WTC11 (cell line): ENCODE measurements at regions not wholly inside any gene's neighbourhood (a gene's known extent, or its start where the extent isn't known, plus 50 kb on each side); places are given as distances from the start of the nearest gene placed in this dataset.

Experiments used
- ATAC-seq: fragments of 200-7000 bp; cut with Tn5 transposase; 2 replicates; pipeline ENCODE4 v1.10.0; 2021; ENCODE audit warnings: mild to moderate bottlenecking, moderate library complexity
- CTCF ChIA-PET: fragments of 300-600 bp; sonication (Branson Sonifier 250); formaldehyde crosslinking; loops from one replicate; lab custom pipeline; 2021; ENCODE audit warnings: antibody characterized with exemption; lab: Charles Lee
- POLR2A ChIA-PET: fragments of 350-600 bp; sonication (Branson Sonifier 250); formaldehyde crosslinking; loops from one replicate; lab custom pipeline; 2021; ENCODE audit warnings: antibody characterized with exemption; lab: Charles Lee
- DNase-seq: peaks from one replicate; pipeline ENCODE4 v3.0.0; 2021; ENCODE audit warnings: low spot score
- H3K27ac Mint-ChIP-seq: 2 replicates; pipeline ENCODE4 v1.8.0; 2021; ENCODE audit warnings: mixed read lengths
- H3K27me3 Mint-ChIP-seq: 2 replicates; pipeline ENCODE4 v1.8.0; 2021; ENCODE audit warnings: low read depth, mild to moderate bottlenecking, moderate library complexity, mixed read lengths
- H3K36me3 Mint-ChIP-seq: 2 replicates; pipeline ENCODE4 v1.8.0; 2021; ENCODE audit warnings: mixed read lengths
- H3K4me1 Mint-ChIP-seq: 2 replicates; pipeline ENCODE4 v1.8.0; 2022; ENCODE audit warnings: mixed read lengths
- H3K4me3 Mint-ChIP-seq: 2 replicates; pipeline ENCODE4 v1.8.0; 2021; ENCODE audit warnings: mild to moderate bottlenecking, moderate library complexity, mixed read lengths
- H3K9me3 Mint-ChIP-seq: 2 replicates; pipeline ENCODE4 v1.8.0; 2021; ENCODE audit warnings: mixed read lengths
- ETV6 ChIP-seq: sonication (generic); formaldehyde crosslinking; IDR thresholded peaks from 2 replicates; pipeline ENCODE4 v1.8.1; 2022; ENCODE audit warnings: mild to moderate bottlenecking, missing genetic modification reagents
- FOXK1 ChIP-seq: sonication (generic); formaldehyde crosslinking; IDR thresholded peaks from 2 replicates; pipeline ENCODE4 v1.8.0; 2022; ENCODE audit warnings: mild to moderate bottlenecking, moderate library complexity, missing genetic modification reagents
- HMGA2 ChIP-seq: fragments of 250-450 bp; sonication (Bioruptor Pico); IDR thresholded peaks from 2 replicates; pipeline ENCODE4 v1.4.0; 2021; ENCODE audit warnings: mild to moderate bottlenecking, moderate library complexity
- KAT7 ChIP-seq: sonication (generic); formaldehyde crosslinking; IDR thresholded peaks from 2 replicates; pipeline ENCODE4 v1.8.1; 2023; ENCODE audit warnings: missing genetic modification reagents, mild to moderate bottlenecking, borderline replicate concordance
- MAX ChIP-seq: sonication (generic); formaldehyde crosslinking; IDR thresholded peaks from 2 replicates; pipeline ENCODE4 v1.8.0; 2022; ENCODE audit warnings: mild to moderate bottlenecking, missing genetic modification reagents
- TEAD1 ChIP-seq: sonication (generic); formaldehyde crosslinking; IDR thresholded peaks from 2 replicates; pipeline ENCODE4 v1.8.0; 2022; ENCODE audit warnings: mild to moderate bottlenecking, missing genetic modification reagents
- USF2 ChIP-seq: sonication (generic); formaldehyde crosslinking; IDR thresholded peaks from 2 replicates; pipeline ENCODE4 v1.8.1; 2023; ENCODE audit warnings: mild to moderate bottlenecking, missing genetic modification reagents, moderate library complexity
- ZBTB21 ChIP-seq: sonication (generic); formaldehyde crosslinking; IDR thresholded peaks from 2 replicates; pipeline ENCODE4 v1.8.1; 2023; ENCODE audit warnings: mild to moderate bottlenecking, missing genetic modification reagents, borderline replicate concordance
- ZMAT4 ChIP-seq: fragments of 250-450 bp; sonication (Bioruptor Pico); IDR thresholded peaks from 2 replicates; pipeline ENCODE4 v1.9.0; 2021; ENCODE audit warnings: mild to moderate bottlenecking
- ZNF121 ChIP-seq: sonication (generic); formaldehyde crosslinking; IDR thresholded peaks from 2 replicates; pipeline ENCODE4 v1.8.0; 2023; ENCODE audit warnings: missing genetic modification reagents
- ZNF423 ChIP-seq: fragments of 250-450 bp; sonication (Bioruptor Pico); IDR thresholded peaks from 2 replicates; pipeline ENCODE4 v2.1.2; 2022; ENCODE audit warnings: mild to moderate bottlenecking, moderate library complexity
- ZSCAN18 ChIP-seq: fragments of 250-450 bp; sonication (Bioruptor Pico); IDR thresholded peaks from 2 replicates; pipeline ENCODE4 v2.1.2; 2022; ENCODE audit warnings: mild to moderate bottlenecking, moderate library complexity
- TF ChIP-seq, protein P1 (sequence below): sonication (generic); formaldehyde crosslinking; IDR thresholded peaks from 2 replicates; pipeline ENCODE4 v1.8.0; 2022; ENCODE audit warnings: missing genetic modification reagents
- TF ChIP-seq, protein P2 (sequence below): fragments of 200-600 bp; IDR thresholded peaks from 2 replicates; pipeline ENCODE4 v1.8.0; 2022; ENCODE audit warnings: antibody characterized with exemption
- TF ChIP-seq, protein P3 (sequence below): sonication (generic); formaldehyde crosslinking; IDR thresholded peaks from 2 replicates; pipeline ENCODE4 v1.8.1; 2023; ENCODE audit warnings: mild to moderate bottlenecking, missing genetic modification reagents
- TF ChIP-seq, protein P4 (sequence below): sonication (generic); formaldehyde crosslinking; IDR thresholded peaks from 2 replicates; pipeline ENCODE4 v1.8.0; 2023; ENCODE audit warnings: missing genetic modification reagents, mild to moderate bottlenecking, borderline replicate concordance
- TF ChIP-seq, protein P5 (sequence below): fragments of 250-450 bp; sonication (Bioruptor Pico); IDR thresholded peaks from 2 replicates; pipeline ENCODE4 v1.9.0; 2021; ENCODE audit warnings: moderate library complexity, mild to moderate bottlenecking, inconsistent platforms, borderline replicate concordance

DNA sequence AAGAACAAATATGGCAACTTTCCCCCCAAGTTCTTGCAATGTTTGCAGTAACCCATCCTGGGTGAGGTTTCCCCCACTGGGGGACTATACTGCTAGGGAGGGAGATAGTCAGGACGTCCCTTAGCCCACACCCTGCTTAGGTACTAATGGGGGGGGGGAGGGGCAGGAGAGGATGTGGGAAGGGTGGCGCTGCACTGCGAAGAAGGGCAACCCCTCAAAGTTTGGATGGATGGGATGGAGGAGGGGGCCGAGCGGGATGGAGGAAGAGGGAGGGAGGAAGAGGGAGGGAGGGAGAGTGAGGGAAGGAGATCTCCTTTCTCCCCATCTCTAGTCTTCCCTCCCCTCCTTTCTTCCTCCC lies 100.6 kb upstream of the HSD17B12 start:
- ATAC-seq (peak; percentile 5), DNase-seq (peak; percentile 46)
- Mint-ChIP-seq H3K27ac (no peak overlapping the region), H3K27me3 (peaks cover 99% of the 10 kb centered on the region), H3K4me3 (peak overlapping the region; percentile 86), H3K36me3 (no peaks in the 10 kb centered on the region), H3K9me3 (no peaks in the 10 kb centered on the region), H3K4me1 (peaks cover 51% of the 10 kb centered on the region)
- TF ChIP-seq ETV6 (CRISPR knock-in tag) = no peak
- TF ChIP-seq FOXK1 = no peak
- TF ChIP-seq, protein P1, sequence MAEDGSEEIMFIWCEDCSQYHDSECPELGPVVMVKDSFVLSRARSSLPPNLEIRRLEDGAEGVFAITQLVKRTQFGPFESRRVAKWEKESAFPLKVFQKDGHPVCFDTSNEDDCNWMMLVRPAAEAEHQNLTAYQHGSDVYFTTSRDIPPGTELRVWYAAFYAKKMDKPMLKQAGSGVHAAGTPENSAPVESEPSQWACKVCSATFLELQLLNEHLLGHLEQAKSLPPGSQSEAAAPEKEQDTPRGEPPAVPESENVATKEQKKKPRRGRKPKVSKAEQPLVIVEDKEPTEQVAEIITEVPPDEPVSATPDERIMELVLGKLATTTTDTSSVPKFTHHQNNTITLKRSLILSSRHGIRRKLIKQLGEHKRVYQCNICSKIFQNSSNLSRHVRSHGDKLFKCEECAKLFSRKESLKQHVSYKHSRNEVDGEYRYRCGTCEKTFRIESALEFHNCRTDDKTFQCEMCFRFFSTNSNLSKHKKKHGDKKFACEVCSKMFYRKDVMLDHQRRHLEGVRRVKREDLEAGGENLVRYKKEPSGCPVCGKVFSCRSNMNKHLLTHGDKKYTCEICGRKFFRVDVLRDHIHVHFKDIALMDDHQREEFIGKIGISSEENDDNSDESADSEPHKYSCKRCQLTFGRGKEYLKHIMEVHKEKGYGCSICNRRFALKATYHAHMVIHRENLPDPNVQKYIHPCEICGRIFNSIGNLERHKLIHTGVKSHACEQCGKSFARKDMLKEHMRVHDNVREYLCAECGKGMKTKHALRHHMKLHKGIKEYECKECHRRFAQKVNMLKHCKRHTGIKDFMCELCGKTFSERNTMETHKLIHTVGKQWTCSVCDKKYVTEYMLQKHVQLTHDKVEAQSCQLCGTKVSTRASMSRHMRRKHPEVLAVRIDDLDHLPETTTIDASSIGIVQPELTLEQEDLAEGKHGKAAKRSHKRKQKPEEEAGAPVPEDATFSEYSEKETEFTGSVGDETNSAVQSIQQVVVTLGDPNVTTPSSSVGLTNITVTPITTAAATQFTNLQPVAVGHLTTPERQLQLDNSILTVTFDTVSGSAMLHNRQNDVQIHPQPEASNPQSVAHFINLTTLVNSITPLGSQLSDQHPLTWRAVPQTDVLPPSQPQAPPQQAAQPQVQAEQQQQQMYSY (CRISPR knock-in tag) = no peak
- TF ChIP-seq, protein P2, sequence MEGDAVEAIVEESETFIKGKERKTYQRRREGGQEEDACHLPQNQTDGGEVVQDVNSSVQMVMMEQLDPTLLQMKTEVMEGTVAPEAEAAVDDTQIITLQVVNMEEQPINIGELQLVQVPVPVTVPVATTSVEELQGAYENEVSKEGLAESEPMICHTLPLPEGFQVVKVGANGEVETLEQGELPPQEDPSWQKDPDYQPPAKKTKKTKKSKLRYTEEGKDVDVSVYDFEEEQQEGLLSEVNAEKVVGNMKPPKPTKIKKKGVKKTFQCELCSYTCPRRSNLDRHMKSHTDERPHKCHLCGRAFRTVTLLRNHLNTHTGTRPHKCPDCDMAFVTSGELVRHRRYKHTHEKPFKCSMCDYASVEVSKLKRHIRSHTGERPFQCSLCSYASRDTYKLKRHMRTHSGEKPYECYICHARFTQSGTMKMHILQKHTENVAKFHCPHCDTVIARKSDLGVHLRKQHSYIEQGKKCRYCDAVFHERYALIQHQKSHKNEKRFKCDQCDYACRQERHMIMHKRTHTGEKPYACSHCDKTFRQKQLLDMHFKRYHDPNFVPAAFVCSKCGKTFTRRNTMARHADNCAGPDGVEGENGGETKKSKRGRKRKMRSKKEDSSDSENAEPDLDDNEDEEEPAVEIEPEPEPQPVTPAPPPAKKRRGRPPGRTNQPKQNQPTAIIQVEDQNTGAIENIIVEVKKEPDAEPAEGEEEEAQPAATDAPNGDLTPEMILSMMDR = no peak
- no peak for TF ChIP-seq ZNF423
- TF ChIP-seq, protein P3, sequence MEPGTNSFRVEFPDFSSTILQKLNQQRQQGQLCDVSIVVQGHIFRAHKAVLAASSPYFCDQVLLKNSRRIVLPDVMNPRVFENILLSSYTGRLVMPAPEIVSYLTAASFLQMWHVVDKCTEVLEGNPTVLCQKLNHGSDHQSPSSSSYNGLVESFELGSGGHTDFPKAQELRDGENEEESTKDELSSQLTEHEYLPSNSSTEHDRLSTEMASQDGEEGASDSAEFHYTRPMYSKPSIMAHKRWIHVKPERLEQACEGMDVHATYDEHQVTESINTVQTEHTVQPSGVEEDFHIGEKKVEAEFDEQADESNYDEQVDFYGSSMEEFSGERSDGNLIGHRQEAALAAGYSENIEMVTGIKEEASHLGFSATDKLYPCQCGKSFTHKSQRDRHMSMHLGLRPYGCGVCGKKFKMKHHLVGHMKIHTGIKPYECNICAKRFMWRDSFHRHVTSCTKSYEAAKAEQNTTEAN (CRISPR knock-in tag) = no peak
- TF ChIP-seq, protein P4, sequence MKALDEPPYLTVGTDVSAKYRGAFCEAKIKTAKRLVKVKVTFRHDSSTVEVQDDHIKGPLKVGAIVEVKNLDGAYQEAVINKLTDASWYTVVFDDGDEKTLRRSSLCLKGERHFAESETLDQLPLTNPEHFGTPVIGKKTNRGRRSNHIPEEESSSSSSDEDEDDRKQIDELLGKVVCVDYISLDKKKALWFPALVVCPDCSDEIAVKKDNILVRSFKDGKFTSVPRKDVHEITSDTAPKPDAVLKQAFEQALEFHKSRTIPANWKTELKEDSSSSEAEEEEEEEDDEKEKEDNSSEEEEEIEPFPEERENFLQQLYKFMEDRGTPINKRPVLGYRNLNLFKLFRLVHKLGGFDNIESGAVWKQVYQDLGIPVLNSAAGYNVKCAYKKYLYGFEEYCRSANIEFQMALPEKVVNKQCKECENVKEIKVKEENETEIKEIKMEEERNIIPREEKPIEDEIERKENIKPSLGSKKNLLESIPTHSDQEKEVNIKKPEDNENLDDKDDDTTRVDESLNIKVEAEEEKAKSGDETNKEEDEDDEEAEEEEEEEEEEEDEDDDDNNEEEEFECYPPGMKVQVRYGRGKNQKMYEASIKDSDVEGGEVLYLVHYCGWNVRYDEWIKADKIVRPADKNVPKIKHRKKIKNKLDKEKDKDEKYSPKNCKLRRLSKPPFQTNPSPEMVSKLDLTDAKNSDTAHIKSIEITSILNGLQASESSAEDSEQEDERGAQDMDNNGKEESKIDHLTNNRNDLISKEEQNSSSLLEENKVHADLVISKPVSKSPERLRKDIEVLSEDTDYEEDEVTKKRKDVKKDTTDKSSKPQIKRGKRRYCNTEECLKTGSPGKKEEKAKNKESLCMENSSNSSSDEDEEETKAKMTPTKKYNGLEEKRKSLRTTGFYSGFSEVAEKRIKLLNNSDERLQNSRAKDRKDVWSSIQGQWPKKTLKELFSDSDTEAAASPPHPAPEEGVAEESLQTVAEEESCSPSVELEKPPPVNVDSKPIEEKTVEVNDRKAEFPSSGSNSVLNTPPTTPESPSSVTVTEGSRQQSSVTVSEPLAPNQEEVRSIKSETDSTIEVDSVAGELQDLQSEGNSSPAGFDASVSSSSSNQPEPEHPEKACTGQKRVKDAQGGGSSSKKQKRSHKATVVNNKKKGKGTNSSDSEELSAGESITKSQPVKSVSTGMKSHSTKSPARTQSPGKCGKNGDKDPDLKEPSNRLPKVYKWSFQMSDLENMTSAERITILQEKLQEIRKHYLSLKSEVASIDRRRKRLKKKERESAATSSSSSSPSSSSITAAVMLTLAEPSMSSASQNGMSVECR (CRISPR knock-in tag) = no peak
- no peak for TF ChIP-seq ZMAT4 (CRISPR knock-in tag)
- TF ChIP-seq, protein P5, sequence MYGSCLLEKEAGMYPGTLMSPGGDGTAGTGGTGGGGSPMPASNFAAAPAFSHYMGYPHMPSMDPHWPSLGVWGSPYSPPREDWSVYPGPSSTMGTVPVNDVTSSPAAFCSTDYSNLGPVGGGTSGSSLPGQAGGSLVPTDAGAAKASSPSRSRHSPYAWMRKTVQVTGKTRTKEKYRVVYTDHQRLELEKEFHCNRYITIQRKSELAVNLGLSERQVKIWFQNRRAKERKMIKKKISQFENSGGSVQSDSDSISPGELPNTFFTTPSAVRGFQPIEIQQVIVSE = no peak
- no peak for TF ChIP-seq MAX (CRISPR knock-in tag)
- TF ChIP-seq KAT7 = no peak
- TF ChIP-seq ZNF121 (CRISPR knock-in tag) = no peak
- no peak for TF ChIP-seq USF2 (CRISPR knock-in tag)
- TF ChIP-seq ZSCAN18 (CRISPR knock-in tag) = no peak
- no peak for TF ChIP-seq HMGA2 (CRISPR knock-in tag)
- TF ChIP-seq ZBTB21 = no peak
- TF ChIP-seq TEAD1 = no peak
- ChIA-PET CTCF (interaction anchor here (0.8 to 9.4 kb wide), 8 partner anchors 10 to 272 kb away, joined by 3 to 302 read pairs (median 4); no protein-coding TSS in a partner anchor), POLR2A (no interaction called here)
